Astrocyte of the cerebellum (primary cell): ENCODE measurements at regions not wholly inside any gene's neighbourhood (a gene's known extent, or its start where the extent isn't known, plus 50 kb on each side); places are given as distances from the start of the nearest gene placed in this dataset.

Source experiments
- DNase-seq: peaks from one replicate; pipeline ENCODE4 v3.0.0-alpha.2; 2011; ENCODE audit warnings: low read depth
- H3K4me3 ChIP-seq: 2 replicates; pipeline ENCODE4 v1.5.1; 2011; ENCODE audit warnings: mild to moderate bottlenecking, low read depth, low read length, moderate library complexity
- CTCF ChIP-seq: IDR thresholded peaks from 2 replicates; pipeline ENCODE4 v1.5.1; 2012; ENCODE audit warnings: low read length, low read depth, moderate library complexity, mild to moderate bottlenecking; ENCODE audit errors: missing control alignments
- in situ Hi-C: cut with HindIII; loops from 2 replicates; pipeline ENCODE4 v1.10.0; 2017; ENCODE audit warnings: low sequenced_read_pairs

GRCh38 chr14:100975671-100976070, 72.1 kb upstream of the RTL1 start:
- H3K4me3 ChIP-seq = no peak overlapping the region
- in situ Hi-C loops = no loop called here
- TF ChIP-seq CTCF = no peak
- DNase-seq = no peak

- H3K4me3 ChIP-seq = no peak overlapping the region
- TF ChIP-seq CTCF = no peak
- DNase-seq = no peak
- in situ Hi-C loops = no loop called here
Observed at GRCh38 chr14:100979079-100979478, 75.6 kb upstream of the RTL1 start.

- peak; percentile 33 for DNase-seq
- in situ Hi-C loops = no loop called here
- H3K4me3 ChIP-seq = no peak overlapping the region
- no peak for TF ChIP-seq CTCF
Observed at GRCh38 chr14:100979780-100980179, 76.3 kb upstream of the RTL1 start.

- in situ Hi-C loops = no loop called here
- no peak overlapping the region for H3K4me3 ChIP-seq
- no peak for DNase-seq
- TF ChIP-seq CTCF = no peak
Observed at GRCh38 chr14:100980823-100981222, 77.3 kb upstream of the RTL1 start.

GRCh38 chr14:100981809-100982208, 78.3 kb upstream of the RTL1 start:
- no peak overlapping the region for H3K4me3 ChIP-seq
- DNase-seq = peak; percentile 15
- no peak for TF ChIP-seq CTCF
- in situ Hi-C loops = no loop called here

GRCh38 chr14:100982353-100982752, 78.8 kb upstream of the RTL1 start:
- DNase-seq = no peak
- no peak overlapping the region for H3K4me3 ChIP-seq
- TF ChIP-seq CTCF = no peak
- in situ Hi-C loops = no loop called here

GRCh38 chr14:100982762-100983161, 79.2 kb upstream of the RTL1 start:
- TF ChIP-seq CTCF = no peak
- no peak overlapping the region for H3K4me3 ChIP-seq
- in situ Hi-C loops = no loop called here
- DNase-seq = no peak
